A549 (cell line): ENCODE measurements at regions not wholly inside any gene's neighbourhood (a gene's known extent, or its start where the extent isn't known, plus 50 kb on each side); places are given as distances from the start of the nearest gene placed in this dataset.

ENCODE experiments used
- CHD4 ChIP-seq: fragments of 200-600 bp; sonication (generic); IDR thresholded peaks from 2 replicates; pipeline ENCODE4 v1.6.1; 2016; ENCODE audit warnings: antibody characterized with exemption, mild to moderate bottlenecking, borderline replicate concordance
- CTCF ChIP-seq: fragments of >200 bp; sonication (Bioruptor Twin); formaldehyde crosslinking; IDR thresholded peaks from 3 replicates; pipeline ENCODE4 v1.5.1; 2016
- EP300 ChIP-seq, 2 experiments: fragments of >200 bp; sonication (Bioruptor Twin); formaldehyde crosslinking; IDR thresholded peaks; 2 replicates in 1 of 2; 3 replicates in 1 of 2; pipeline ENCODE4 v1.6.1; 2016 to 2017
- FOSB ChIP-seq: fragments of 250-450 bp; sonication (Bioruptor Pico); IDR thresholded peaks from 2 replicates; pipeline ENCODE4 v1.5.0; 2020; ENCODE audit warnings: mild to moderate bottlenecking, moderate library complexity
- JUN ChIP-seq, 2 experiments: fragments of >200 bp; sonication (Bioruptor Twin); formaldehyde crosslinking; IDR thresholded peaks; 2 replicates in 1 of 2; 3 replicates in 1 of 2; pipeline ENCODE4 v1.6.1; 2016 to 2017
- MAZ ChIP-seq: fragments of 150-350 bp; IDR thresholded peaks from 2 replicates; pipeline ENCODE4 v1.6.1; 2014; ENCODE audit warnings: antibody characterized with exemption, low read depth, low read length, borderline replicate concordance
- PHF8 ChIP-seq: fragments of 200-600 bp; sonication (generic); IDR thresholded peaks from 2 replicates; pipeline ENCODE4 v1.6.1; 2016; ENCODE audit warnings: low read depth, mild to moderate bottlenecking, antibody characterized with exemption, moderate library complexity, borderline replicate concordance
- POLR2A ChIP-seq: IDR thresholded peaks from 2 replicates; pipeline ENCODE4 v1.6.1; 2012; ENCODE audit warnings: mild to moderate bottlenecking, low read length
- RAD21 ChIP-seq, 2 experiments: fragments of >200 bp in 1 of 2; sonication (Bioruptor Twin) in 1 of 2; formaldehyde crosslinking in 1 of 2; IDR thresholded peaks in 1 of 2; conservative IDR thresholded peaks in 1 of 2; 2 replicates in 1 of 2; 3 replicates in 1 of 2; pipeline ENCODE4 v1.6.1; 2012 to 2018; ENCODE audit warnings: inconsistent platforms in 1 of 2
- RNF2 ChIP-seq: fragments of 200-600 bp; sonication (generic); IDR thresholded peaks from 2 replicates; pipeline ENCODE4 v1.6.1; 2016; ENCODE audit warnings: low read depth, mild to moderate bottlenecking, antibody characterized with exemption, moderate library complexity, borderline replicate concordance
- USF2 ChIP-seq: fragments of 450-650 bp; IDR thresholded peaks from 2 replicates; pipeline ENCODE4 v1.6.1; 2014; ENCODE audit warnings: antibody characterized with exemption
- ZNF302 ChIP-seq: fragments of 250-450 bp; sonication (Bioruptor Pico); IDR thresholded peaks from 2 replicates; pipeline ENCODE4 v1.9.0; 2021; ENCODE audit warnings: inconsistent platforms, mild to moderate bottlenecking, moderate library complexity
- TF ChIP-seq, protein P1 (sequence below): fragments of 250-450 bp; sonication (Bioruptor Pico); IDR thresholded peaks from 2 replicates; pipeline ENCODE4 v1.5.0; 2021; ENCODE audit warnings: mild to moderate bottlenecking, moderate library complexity, borderline replicate concordance
- TF ChIP-seq, protein P2 (sequence below): IDR thresholded peaks from 2 replicates; pipeline ENCODE4 v1.6.1; 2012

- no peak for TF ChIP-seq RNF2
- TF ChIP-seq, protein P1, sequence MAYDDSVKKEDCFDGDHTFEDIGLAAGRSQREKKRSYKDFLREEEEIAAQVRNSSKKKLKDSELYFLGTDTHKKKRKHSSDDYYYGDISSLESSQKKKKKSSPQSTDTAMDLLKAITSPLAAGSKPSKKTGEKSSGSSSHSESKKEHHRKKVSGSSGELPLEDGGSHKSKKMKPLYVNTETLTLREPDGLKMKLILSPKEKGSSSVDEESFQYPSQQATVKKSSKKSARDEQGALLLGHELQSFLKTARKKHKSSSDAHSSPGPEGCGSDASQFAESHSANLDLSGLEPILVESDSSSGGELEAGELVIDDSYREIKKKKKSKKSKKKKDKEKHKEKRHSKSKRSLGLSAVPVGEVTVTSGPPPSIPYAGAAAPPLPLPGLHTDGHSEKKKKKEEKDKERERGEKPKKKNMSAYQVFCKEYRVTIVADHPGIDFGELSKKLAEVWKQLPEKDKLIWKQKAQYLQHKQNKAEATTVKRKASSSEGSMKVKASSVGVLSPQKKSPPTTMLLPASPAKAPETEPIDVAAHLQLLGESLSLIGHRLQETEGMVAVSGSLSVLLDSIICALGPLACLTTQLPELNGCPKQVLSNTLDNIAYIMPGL (CRISPR knock-in tag): no peak
- TF ChIP-seq POLR2A: no peak
- TF ChIP-seq RAD21 (conservative IDR thresholded peaks at IDR 0.05 in 1 of 2, IDR thresholded peaks at IDR 0.05 in 1 of 2): no peak
- no peak for TF ChIP-seq CTCF
- TF ChIP-seq MAZ: no peak
- no peak for TF ChIP-seq JUN (IDR thresholded peaks at IDR 0.05)
- TF ChIP-seq, protein P2, sequence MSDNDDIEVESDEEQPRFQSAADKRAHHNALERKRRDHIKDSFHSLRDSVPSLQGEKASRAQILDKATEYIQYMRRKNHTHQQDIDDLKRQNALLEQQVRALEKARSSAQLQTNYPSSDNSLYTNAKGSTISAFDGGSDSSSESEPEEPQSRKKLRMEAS: no peak
- TF ChIP-seq USF2: no peak
- no peak for TF ChIP-seq FOSB (CRISPR knock-in tag)
- TF ChIP-seq PHF8: no peak
- no peak for TF ChIP-seq CHD4
- no peak for TF ChIP-seq EP300 (IDR thresholded peaks at IDR 0.05)
- TF ChIP-seq ZNF302: no peak
Observed at GRCh38 chr2:236997069-236997715, 88.5 kb upstream of the COPS8 start.
